ENCODE measurements at regions not wholly inside any gene's neighbourhood (a gene's known extent, or its start where the extent isn't known, plus 50 kb on each side); places are given as distances from the start of the nearest gene placed in this dataset.
"Not testable (repeated sequence)": the region's sequence is repeated elsewhere in the genome, so short reads cannot be mapped to it uniquely, and the experiment has no call there.

- no peaks in the 10 kb centered on the region for H3K27me3 ChIP-seq
- H3K4me3 ChIP-seq: no peak overlapping the region
- no peak overlapping the region for H3K27ac ChIP-seq
- no peaks in the 10 kb centered on the region for H3K9me3 ChIP-seq
- no peaks in the 10 kb centered on the region for H3K4me1 ChIP-seq
- intact Hi-C loops (cut with DNase I; ENCODE audit: low total_unique reads): no loop called here
- H3K36me3 ChIP-seq: no peaks in the 10 kb centered on the region
- no peak for DNase-seq
- TF ChIP-seq CTCF (IDR thresholded peaks at IDR 0.05) (no peak), POLR2A (IDR thresholded peaks at IDR 0.05) (no peak)
Measured at GRCh38 chr1:58946390-58946789, 162.5 kb upstream of the JUN start.

GRCh38 chr1:58948671-58949070 lies 164.8 kb upstream of the JUN start:
- TF ChIP-seq POLR2A (IDR thresholded peaks at IDR 0.05) (no peak), CTCF (IDR thresholded peaks at IDR 0.05) (no peak)
- no peak for DNase-seq
- no peak overlapping the region for H3K4me3 ChIP-seq
- H3K4me1 ChIP-seq: no peaks in the 10 kb centered on the region
- H3K27me3 ChIP-seq: no peaks in the 10 kb centered on the region
- no peak overlapping the region for H3K27ac ChIP-seq
- H3K36me3 ChIP-seq: no peaks in the 10 kb centered on the region
- H3K9me3 ChIP-seq: no peaks in the 10 kb centered on the region
- intact Hi-C loops (cut with DNase I; ENCODE audit: low total_unique reads): no loop called here

GRCh38 chr1:58949551-58950220 lies 165.8 kb upstream of the JUN start:
- no peak overlapping the region for H3K27ac ChIP-seq
- no peaks in the 10 kb centered on the region for H3K9me3 ChIP-seq
- DNase-seq: no peak
- no peaks in the 10 kb centered on the region for H3K27me3 ChIP-seq
- no peaks in the 10 kb centered on the region for H3K36me3 ChIP-seq
- H3K4me1 ChIP-seq: no peaks in the 10 kb centered on the region
- intact Hi-C loops (cut with DNase I; ENCODE audit: low total_unique reads): no loop called here
- H3K4me3 ChIP-seq: no peak overlapping the region
- no peak for TF ChIP-seq CTCF (IDR thresholded peaks at IDR 0.05)
- TF ChIP-seq POLR2A (IDR thresholded peaks at IDR 0.05): no peak

GRCh38 chr1:58950897-58951296 lies 167.1 kb upstream of the JUN start:
- Histone ChIP-seq H3K27ac (no peak overlapping the region), H3K4me3 (no peak overlapping the region), H3K4me1 (no peaks in the 10 kb centered on the region), H3K36me3 (no peaks in the 10 kb centered on the region), H3K27me3 (no peaks in the 10 kb centered on the region), H3K9me3 (no peaks in the 10 kb centered on the region)
- intact Hi-C loops (cut with DNase I; ENCODE audit: low total_unique reads): no loop called here
- TF ChIP-seq CTCF (IDR thresholded peaks at IDR 0.05): no peak
- TF ChIP-seq POLR2A (IDR thresholded peaks at IDR 0.05): no peak
- DNase-seq: no peak

GRCh38 chr1:58953951-58954350 lies 170.1 kb upstream of the JUN start:
- H3K4me1 ChIP-seq; intact Hi-C loops (cut with DNase I; ENCODE audit: low total_unique reads); H3K27me3 ChIP-seq; H3K36me3 ChIP-seq; H3K27ac ChIP-seq; H3K4me3 ChIP-seq; H3K9me3 ChIP-seq; DNase-seq: not testable (repeated sequence)

- H3K9me3 ChIP-seq; H3K27me3 ChIP-seq; H3K27ac ChIP-seq; intact Hi-C loops (cut with DNase I; ENCODE audit: low total_unique reads); H3K4me3 ChIP-seq; H3K4me1 ChIP-seq; H3K36me3 ChIP-seq; DNase-seq: not testable (repeated sequence)
Measured at GRCh38 chr1:58963287-58963686, 179.4 kb upstream of the JUN start.

Data from uterus (tissue), 3 donors.